ENCODE measurements at regions not wholly inside any gene's neighbourhood (a gene's known extent, or its start where the extent isn't known, plus 50 kb on each side); places are given as distances from the start of the nearest gene placed in this dataset.

- H3K4me3 ChIP-seq (replicated peaks; ENCODE audit: low read depth, low read length) = no peak overlapping the region
- no peak for TF ChIP-seq CTCF (IDR thresholded peaks at IDR 0.05; ENCODE audit: low read length, missing control alignments)
- DNase-seq (ENCODE audit: low read depth) = no peak
Observed at GRCh38 chr2:238711346-238711745, 136.5 kb upstream of the TWIST2 start.

GRCh38 chr2:238712011-238712410 lies 135.9 kb upstream of the TWIST2 start:
- no peak for TF ChIP-seq CTCF (IDR thresholded peaks at IDR 0.05; ENCODE audit: low read length, missing control alignments)

GRCh38 chr2:238713198-238713826 lies 134.6 kb upstream of the TWIST2 start:
- no peak for TF ChIP-seq CTCF (IDR thresholded peaks at IDR 0.05; ENCODE audit: low read length, missing control alignments)
- no peak for DNase-seq (ENCODE audit: low read depth)

More at GRCh38 chr2:238712011-238712410, 135.9 kb upstream of the TWIST2 start:
- DNase-seq (ENCODE audit: low read depth) = no peak
- H3K4me3 ChIP-seq (replicated peaks; ENCODE audit: low read depth, low read length) = no peak overlapping the region

GRCh38 chr2:238714038-238714528 lies 133.8 kb upstream of the TWIST2 start:
- no peak for TF ChIP-seq CTCF (IDR thresholded peaks at IDR 0.05; ENCODE audit: low read length, missing control alignments)
- no peak overlapping the region for H3K4me3 ChIP-seq (replicated peaks; ENCODE audit: low read depth, low read length)
- DNase-seq (ENCODE audit: low read depth) = no peak

More at GRCh38 chr2:238713198-238713826, 134.6 kb upstream of the TWIST2 start:
- H3K4me3 ChIP-seq (replicated peaks; ENCODE audit: low read depth, low read length) = no peak overlapping the region

DNA sequence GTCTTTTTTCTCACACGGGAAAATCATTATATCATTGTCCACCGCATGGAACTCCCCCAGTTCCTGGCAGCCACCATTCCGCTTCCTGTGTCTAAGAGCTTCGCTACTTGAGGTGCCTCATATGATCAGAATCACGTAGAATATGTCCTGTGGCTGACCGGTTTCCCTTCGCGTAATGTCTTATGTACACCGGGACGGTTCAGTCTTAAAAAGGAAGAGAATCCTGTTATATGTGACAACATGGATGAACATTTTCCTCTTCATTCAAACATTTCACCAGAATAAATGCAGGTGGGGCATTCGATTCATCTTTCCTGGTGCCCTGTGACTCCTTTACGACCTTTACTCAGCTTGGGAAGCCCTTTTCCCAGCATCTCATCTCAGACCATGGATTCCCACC lies 131.7 kb upstream of the TWIST2 start:
- DNase-seq (ENCODE audit: low read depth) = no peak
- no peak overlapping the region for H3K4me3 ChIP-seq (replicated peaks; ENCODE audit: low read depth, low read length)
- no peak for TF ChIP-seq CTCF (IDR thresholded peaks at IDR 0.05; ENCODE audit: low read length, missing control alignments)

GRCh38 chr2:238716585-238716984 lies 131.3 kb upstream of the TWIST2 start:
- no peak for TF ChIP-seq CTCF (IDR thresholded peaks at IDR 0.05; ENCODE audit: low read length, missing control alignments)
- no peak for DNase-seq (ENCODE audit: low read depth)
- no peak overlapping the region for H3K4me3 ChIP-seq (replicated peaks; ENCODE audit: low read depth, low read length)

GRCh38 chr2:238717084-238717483 lies 130.8 kb upstream of the TWIST2 start:
- H3K4me3 ChIP-seq (replicated peaks; ENCODE audit: low read depth, low read length) = no peak overlapping the region
- no peak for TF ChIP-seq CTCF (IDR thresholded peaks at IDR 0.05; ENCODE audit: low read length, missing control alignments)
- DNase-seq (ENCODE audit: low read depth) = no peak
